ENCODE measurements at regions not wholly inside any gene's neighbourhood (a gene's known extent, or its start where the extent isn't known, plus 50 kb on each side); places are given as distances from the start of the nearest gene placed in this dataset.
A peak's percentile ranks its signal among the peaks of the same experiment; 100 is the strongest.

GRCh38 chr6:167493976-167494697, 169.3 kb downstream of the TTLL2 start:
- no peaks in the 10 kb centered on the region for H3K36me3 ChIP-seq (ENCODE audit: control insufficient read depth, insufficient read depth, low read length)
- H3K9me3 ChIP-seq (replicated peaks; ENCODE audit: control insufficient read depth, low read depth, low read length) = no peaks in the 10 kb centered on the region
- DNase-seq = peak; percentile 87
- no peak overlapping the region for H3K4me3 ChIP-seq (ENCODE audit: low read length)
- 64% methylated on average over 27 of the region's 28 CpGs for WGBS (ENCODE audit: insufficient coverage)
- peak overlapping the region; percentile 70 for H3K27ac ChIP-seq (ENCODE audit: low read length)
- no peaks in the 10 kb centered on the region for H3K27me3 ChIP-seq (ENCODE audit: control insufficient read depth, insufficient read depth, low read length)
- H3K4me1 ChIP-seq (ENCODE audit: control insufficient read depth, insufficient read depth, low read length) = peaks cover 35% of the 10 kb centered on the region

- H3K27me3 ChIP-seq (ENCODE audit: control insufficient read depth, insufficient read depth, low read length) = no peaks in the 10 kb centered on the region
- no peak overlapping the region for H3K4me3 ChIP-seq (ENCODE audit: low read length)
- DNase-seq = no peak
- 90% methylated on average over 23 of the region's 23 CpGs for WGBS (ENCODE audit: insufficient coverage)
- no peaks in the 10 kb centered on the region for H3K36me3 ChIP-seq (ENCODE audit: control insufficient read depth, insufficient read depth, low read length)
- H3K27ac ChIP-seq (ENCODE audit: low read length) = peak overlapping the region; percentile 70
- H3K9me3 ChIP-seq (replicated peaks; ENCODE audit: control insufficient read depth, low read depth, low read length) = no peaks in the 10 kb centered on the region
- H3K4me1 ChIP-seq (ENCODE audit: control insufficient read depth, insufficient read depth, low read length) = peaks cover 35% of the 10 kb centered on the region
Measured at GRCh38 chr6:167494698-167495435, 170.0 kb downstream of the TTLL2 start.

GRCh38 chr6:167495506-167496401, 170.9 kb downstream of the TTLL2 start:
- no peak overlapping the region for H3K4me3 ChIP-seq (ENCODE audit: low read length)
- H3K27me3 ChIP-seq (ENCODE audit: control insufficient read depth, insufficient read depth, low read length) = no peaks in the 10 kb centered on the region
- DNase-seq = no peak
- peaks cover 35% of the 10 kb centered on the region for H3K4me1 ChIP-seq (ENCODE audit: control insufficient read depth, insufficient read depth, low read length)
- 58% methylated on average over 19 of the region's 19 CpGs for WGBS (ENCODE audit: insufficient coverage)
- H3K27ac ChIP-seq (ENCODE audit: low read length) = no peak overlapping the region
- no peaks in the 10 kb centered on the region for H3K9me3 ChIP-seq (replicated peaks; ENCODE audit: control insufficient read depth, low read depth, low read length)
- no peaks in the 10 kb centered on the region for H3K36me3 ChIP-seq (ENCODE audit: control insufficient read depth, insufficient read depth, low read length)

DNA sequence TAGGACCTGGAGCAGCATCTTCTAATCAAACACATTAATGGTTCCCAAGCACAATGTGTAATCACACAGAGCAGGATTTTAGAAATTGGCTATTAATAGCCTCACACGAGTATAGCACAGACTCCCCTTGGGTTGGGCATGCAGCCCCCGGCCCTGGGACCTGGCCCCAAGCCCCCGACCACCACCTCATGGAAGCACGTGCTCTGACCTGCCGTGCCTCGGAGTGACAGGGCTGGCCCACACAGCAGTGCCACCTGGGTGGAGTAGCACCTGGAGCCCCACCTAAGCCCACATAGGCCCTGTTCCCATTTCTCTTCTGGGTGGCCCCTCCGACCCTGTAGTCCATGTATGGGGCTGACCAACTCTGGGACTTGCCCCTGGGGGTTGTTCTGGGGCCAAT, 171.8 kb downstream of the TTLL2 start:
- no peaks in the 10 kb centered on the region for H3K36me3 ChIP-seq (ENCODE audit: control insufficient read depth, insufficient read depth, low read length)
- 63% methylated on average over 5 of the region's 7 CpGs for WGBS (ENCODE audit: insufficient coverage)
- DNase-seq = no peak

DNA sequence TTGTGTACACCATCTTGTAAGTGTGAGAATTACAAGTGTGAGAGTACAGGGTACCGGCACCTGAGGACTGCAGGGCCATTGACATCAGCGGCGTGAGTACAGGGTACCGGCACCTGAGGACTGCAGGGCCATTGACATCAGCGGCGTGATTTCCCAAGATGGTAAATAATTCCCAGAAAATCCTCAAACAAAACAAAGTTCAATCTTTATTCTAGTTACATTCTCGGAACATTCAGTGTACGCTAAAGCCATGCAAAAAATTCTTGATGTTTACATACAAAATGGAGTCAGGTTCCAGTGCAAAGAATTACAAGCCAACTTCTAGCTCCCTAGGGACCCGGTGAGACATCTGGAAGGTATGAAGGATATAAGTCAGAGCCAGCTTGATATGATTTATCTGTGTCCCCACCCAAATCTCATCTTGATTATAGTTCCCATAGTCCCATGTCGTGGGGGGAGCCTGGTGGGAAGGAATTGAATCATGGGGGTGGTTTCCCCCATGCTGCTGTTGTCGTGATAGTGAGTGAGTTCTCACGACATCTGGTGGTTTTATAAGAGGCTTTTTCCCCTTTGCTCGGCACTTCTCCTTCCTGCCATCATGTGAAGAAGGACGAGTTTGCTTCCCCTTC, 172.7 kb downstream of the TTLL2 start:
- no peaks in the 10 kb centered on the region for H3K36me3 ChIP-seq (ENCODE audit: control insufficient read depth, insufficient read depth, low read length)
- no peak overlapping the region for H3K4me3 ChIP-seq (ENCODE audit: low read length)
- peaks cover 26% of the 10 kb centered on the region for H3K4me1 ChIP-seq (ENCODE audit: control insufficient read depth, insufficient read depth, low read length)
- H3K9me3 ChIP-seq (replicated peaks; ENCODE audit: control insufficient read depth, low read depth, low read length) = no peaks in the 10 kb centered on the region
- WGBS (ENCODE audit: insufficient coverage) = 86% methylated on average over 6 of the region's 14 CpGs
- no peaks in the 10 kb centered on the region for H3K27me3 ChIP-seq (ENCODE audit: control insufficient read depth, insufficient read depth, low read length)
- DNase-seq = peak; percentile 34
- H3K27ac ChIP-seq (ENCODE audit: low read length) = no peak overlapping the region

More for the DNA sequence above, 171.8 kb downstream of the TTLL2 start:
- no peak overlapping the region for H3K4me3 ChIP-seq (ENCODE audit: low read length)
- H3K27ac ChIP-seq (ENCODE audit: low read length) = no peak overlapping the region
- H3K27me3 ChIP-seq (ENCODE audit: control insufficient read depth, insufficient read depth, low read length) = no peaks in the 10 kb centered on the region
- H3K9me3 ChIP-seq (replicated peaks; ENCODE audit: control insufficient read depth, low read depth, low read length) = no peaks in the 10 kb centered on the region
- H3K4me1 ChIP-seq (ENCODE audit: control insufficient read depth, insufficient read depth, low read length) = peaks cover 33% of the 10 kb centered on the region

GRCh38 chr6:167499161-167499660, 174.3 kb downstream of the TTLL2 start:
- Histone ChIP-seq H3K9me3 (replicated peaks; ENCODE audit: control insufficient read depth, low read depth, low read length) (no peaks in the 10 kb centered on the region), H3K4me1 (ENCODE audit: control insufficient read depth, insufficient read depth, low read length) (peaks cover 21% of the 10 kb centered on the region), H3K36me3 (ENCODE audit: control insufficient read depth, insufficient read depth, low read length) (no peaks in the 10 kb centered on the region), H3K27me3 (ENCODE audit: control insufficient read depth, insufficient read depth, low read length) (no peaks in the 10 kb centered on the region), H3K4me3 (ENCODE audit: low read length) (no peak overlapping the region), H3K27ac (ENCODE audit: low read length) (no peak overlapping the region)
- WGBS (ENCODE audit: insufficient coverage) = 77% methylated on average over 2 of the region's 7 CpGs
- DNase-seq = no peak

- Histone ChIP-seq H3K27me3 (ENCODE audit: control insufficient read depth, insufficient read depth, low read length) (no peaks in the 10 kb centered on the region), H3K4me1 (ENCODE audit: control insufficient read depth, insufficient read depth, low read length) (peaks cover 13% of the 10 kb centered on the region), H3K9me3 (replicated peaks; ENCODE audit: control insufficient read depth, low read depth, low read length) (no peaks in the 10 kb centered on the region), H3K36me3 (ENCODE audit: control insufficient read depth, insufficient read depth, low read length) (no peaks in the 10 kb centered on the region), H3K4me3 (ENCODE audit: low read length) (no peak overlapping the region), H3K27ac (ENCODE audit: low read length) (no peak overlapping the region)
- DNase-seq = no peak
- 90% methylated on average over 6 of the region's 8 CpGs for WGBS (ENCODE audit: insufficient coverage)
Measured at GRCh38 chr6:167500961-167501360, 176.1 kb downstream of the TTLL2 start.

DNA sequence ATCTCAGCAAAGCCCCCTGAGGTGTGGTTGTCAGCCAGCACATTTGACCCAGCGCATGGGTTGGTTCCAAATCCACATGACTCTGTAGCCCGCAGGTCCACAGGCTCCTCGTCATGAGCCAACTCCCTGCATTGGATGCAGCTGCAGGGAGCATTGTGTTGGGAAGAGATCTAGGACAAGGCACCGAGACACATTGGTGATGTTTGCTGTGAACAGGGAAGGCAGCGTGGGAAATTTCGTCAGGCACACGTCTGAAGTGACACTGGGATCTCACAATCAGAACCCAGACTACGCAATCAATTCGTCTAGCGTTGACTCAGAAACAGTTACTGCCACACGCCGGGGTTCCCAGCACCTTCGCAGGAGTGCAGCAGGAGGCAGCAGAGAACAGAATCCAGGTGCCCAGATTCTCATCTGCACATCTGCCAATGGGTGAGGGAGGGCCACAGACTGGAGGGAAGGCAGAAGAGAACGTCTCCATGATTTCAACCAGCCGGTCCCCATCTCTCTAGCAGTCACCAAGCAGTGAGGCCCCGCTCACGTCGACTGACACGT, 177.0 kb downstream of the TTLL2 start:
- no peaks in the 10 kb centered on the region for H3K9me3 ChIP-seq (replicated peaks; ENCODE audit: control insufficient read depth, low read depth, low read length)
- H3K36me3 ChIP-seq (ENCODE audit: control insufficient read depth, insufficient read depth, low read length) = no peaks in the 10 kb centered on the region
- no peak overlapping the region for H3K27ac ChIP-seq (ENCODE audit: low read length)
- peaks cover 14% of the 10 kb centered on the region for H3K4me1 ChIP-seq (ENCODE audit: control insufficient read depth, insufficient read depth, low read length)
- 81% methylated on average over 13 of the region's 19 CpGs for WGBS (ENCODE audit: insufficient coverage)
- H3K4me3 ChIP-seq (ENCODE audit: low read length) = no peak overlapping the region
- peaks cover under 1% of the 10 kb centered on the region for H3K27me3 ChIP-seq (ENCODE audit: control insufficient read depth, insufficient read depth, low read length)
- DNase-seq = no peak

DNA sequence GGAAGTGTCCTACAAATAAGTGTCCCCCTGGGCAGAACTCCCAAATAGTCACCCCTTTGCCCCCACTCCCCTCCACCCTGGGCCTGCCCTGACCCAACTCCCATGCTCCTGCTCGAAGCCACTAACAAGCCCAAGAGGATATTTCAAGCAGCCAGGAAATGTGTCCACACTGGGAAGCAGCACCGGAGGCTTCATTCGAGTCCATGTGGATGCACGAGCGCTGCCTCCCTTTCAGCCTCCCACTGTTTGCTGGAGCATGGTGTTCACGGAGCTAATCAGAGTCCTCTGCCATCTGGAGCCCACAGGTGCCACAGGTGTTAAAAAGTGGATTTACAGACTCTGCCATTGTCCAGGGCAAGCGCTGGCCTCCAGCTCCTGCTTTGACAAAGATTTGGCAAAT, 177.6 kb downstream of the TTLL2 start:
- Histone ChIP-seq H3K36me3 (ENCODE audit: control insufficient read depth, insufficient read depth, low read length) (no peaks in the 10 kb centered on the region), H3K9me3 (replicated peaks; ENCODE audit: control insufficient read depth, low read depth, low read length) (no peaks in the 10 kb centered on the region), H3K27me3 (ENCODE audit: control insufficient read depth, insufficient read depth, low read length) (peaks cover 4% of the 10 kb centered on the region), H3K4me3 (ENCODE audit: low read length) (no peak overlapping the region), H3K27ac (ENCODE audit: low read length) (no peak overlapping the region), H3K4me1 (ENCODE audit: control insufficient read depth, insufficient read depth, low read length) (peaks cover 17% of the 10 kb centered on the region)
- 61% methylated on average over 6 of the region's 7 CpGs for WGBS (ENCODE audit: insufficient coverage)
- no peak for DNase-seq
